ENCODE measurements at regions not wholly inside any gene's neighbourhood (a gene's known extent, or its start where the extent isn't known, plus 50 kb on each side); places are given as distances from the start of the nearest gene placed in this dataset.

DNA sequence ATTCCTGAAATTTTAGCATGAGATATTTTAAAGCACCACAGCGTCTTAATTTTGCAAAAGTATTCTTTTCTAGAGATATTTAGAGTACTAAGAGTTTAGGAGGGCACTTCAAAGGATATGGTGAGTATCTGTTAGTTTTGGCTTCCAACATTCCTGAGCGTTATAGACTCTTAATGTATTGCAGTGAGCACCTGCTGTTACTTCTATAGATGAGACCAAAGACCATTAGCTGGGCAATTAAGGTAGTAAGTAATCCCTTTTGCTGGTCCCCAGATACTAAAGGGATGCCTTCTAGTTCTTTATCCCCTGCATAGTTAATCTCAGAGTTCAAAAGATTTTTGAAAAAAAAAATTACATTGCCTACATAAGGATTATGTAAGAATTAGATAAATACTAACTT is 975.6 kb downstream of the GALC start:
- no peak for DNase-seq (ENCODE audit: low read depth, low spot score)
- H3K4me3 ChIP-seq (ENCODE audit: low read depth, low read length): no peak overlapping the region
- CTCF ChIA-PET: no interaction called here
- no peak for TF ChIP-seq CTCF (IDR thresholded peaks at IDR 0.05; ENCODE audit: insufficient read depth, low read length, missing control alignments)
- POLR2A ChIA-PET: no interaction called here

- DNase-seq (ENCODE audit: low read depth, low spot score): no peak
- POLR2A ChIA-PET: no interaction called here
- TF ChIP-seq CTCF (IDR thresholded peaks at IDR 0.05; ENCODE audit: insufficient read depth, low read length, missing control alignments): no peak
- H3K4me3 ChIP-seq (ENCODE audit: low read depth, low read length): no peak overlapping the region
- CTCF ChIA-PET: no interaction called here
These were observed 978.1 kb downstream of the GALC start for GRCh38 chr14:87014856-87015255.

DNA sequence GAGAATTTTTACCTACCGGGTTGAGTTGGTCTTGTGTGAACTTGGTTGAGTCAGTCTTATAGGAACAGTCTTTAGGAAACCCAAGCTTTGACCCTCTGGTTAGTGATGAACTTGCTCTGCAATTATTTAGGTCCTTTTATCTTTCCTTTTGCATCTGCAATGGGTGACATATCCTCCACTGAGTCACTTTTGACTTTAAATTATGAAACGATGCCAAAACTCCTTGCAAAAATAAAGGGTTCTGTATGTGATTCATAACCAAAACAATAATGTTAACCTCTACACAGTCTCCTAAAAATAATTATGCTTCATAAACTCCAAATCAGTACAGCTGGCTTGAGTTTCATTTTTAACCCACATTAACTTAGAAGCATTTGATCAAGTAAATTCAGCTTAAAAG is 979.4 kb downstream of the GALC start:
- peak; percentile 24 for DNase-seq (ENCODE audit: low read depth, low spot score)
- H3K4me3 ChIP-seq (ENCODE audit: low read depth, low read length): no peak overlapping the region
- CTCF ChIA-PET: no interaction called here
- POLR2A ChIA-PET: no interaction called here
- TF ChIP-seq CTCF (IDR thresholded peaks at IDR 0.05; ENCODE audit: insufficient read depth, low read length, missing control alignments): no peak

DNA sequence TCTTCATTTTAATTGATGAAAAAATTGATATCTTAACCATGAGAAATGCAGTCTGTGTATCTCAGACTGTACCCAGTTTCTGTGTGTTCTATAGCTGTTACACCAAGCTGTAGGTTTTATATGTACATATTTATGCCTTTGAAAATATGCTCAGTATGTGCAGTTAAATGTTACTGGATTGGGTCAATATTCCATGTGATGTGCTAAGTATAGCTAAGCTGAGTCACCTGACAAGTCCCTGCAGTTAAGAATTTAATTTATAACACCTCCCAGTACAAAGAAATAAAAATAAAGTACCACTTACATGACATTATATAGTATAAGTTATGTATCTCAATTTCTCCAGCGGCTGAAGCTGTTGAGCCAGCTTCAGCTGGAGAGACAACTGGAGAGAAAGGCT is 984.0 kb downstream of the GALC start:
- no peak for TF ChIP-seq CTCF (IDR thresholded peaks at IDR 0.05; ENCODE audit: insufficient read depth, low read length, missing control alignments)
- H3K4me3 ChIP-seq (ENCODE audit: low read depth, low read length): no peak overlapping the region
- ChIA-PET CTCF (no interaction called here), POLR2A (no interaction called here)
- DNase-seq (ENCODE audit: low read depth, low spot score): no peak

- POLR2A ChIA-PET: no interaction called here
- CTCF ChIA-PET: no interaction called here
- DNase-seq (ENCODE audit: low read depth, low spot score): no peak
- H3K4me3 ChIP-seq (ENCODE audit: low read depth, low read length): no peak overlapping the region
- TF ChIP-seq CTCF (IDR thresholded peaks at IDR 0.05; ENCODE audit: insufficient read depth, low read length, missing control alignments): no peak
These were observed 987.7 kb downstream of the GALC start for GRCh38 chr14:87005280-87005679.

DNA sequence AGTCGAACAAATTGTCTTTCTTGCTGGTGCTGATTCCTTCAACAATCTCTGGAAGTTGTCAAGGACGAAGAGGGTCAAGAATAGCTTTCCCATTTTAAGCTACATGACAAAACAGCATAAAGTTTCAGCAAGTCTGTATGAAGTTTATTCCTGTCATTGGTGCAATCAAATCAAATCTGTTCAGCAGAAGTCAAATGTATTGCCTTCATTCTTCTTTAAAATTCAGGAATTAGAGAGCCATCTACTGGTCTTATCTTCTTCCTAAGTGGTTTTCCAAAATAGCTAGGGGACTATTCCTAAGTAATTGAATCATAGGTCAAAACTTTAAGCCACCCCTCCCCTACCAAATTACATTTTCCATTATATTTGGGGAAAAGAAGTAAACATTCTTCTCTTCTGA is 990.2 kb downstream of the GALC start:
- ChIA-PET CTCF (interaction anchor here (1.0 kb wide), 1 partner anchor 9 kb away, joined by 3 read pairs; no protein-coding TSS in a partner anchor), POLR2A (no interaction called here)
- no peak for DNase-seq (ENCODE audit: low read depth, low spot score)
- no peak for TF ChIP-seq CTCF (IDR thresholded peaks at IDR 0.05; ENCODE audit: insufficient read depth, low read length, missing control alignments)
- no peak overlapping the region for H3K4me3 ChIP-seq (ENCODE audit: low read depth, low read length)

Measured in AG04449 (cell line).